ENCODE measurements at regions not wholly inside any gene's neighbourhood (a gene's known extent, or its start where the extent isn't known, plus 50 kb on each side); places are given as distances from the start of the nearest gene placed in this dataset.

- Histone ChIP-seq H2BK5ac (ENCODE audit: low read depth, low read length, poor library complexity, severe bottlenecking) (no peak overlapping the region), H2BK20ac (ENCODE audit: low read depth, low read length) (no peak overlapping the region), H3K56ac (ENCODE audit: extremely low read depth, insufficient read depth, low read length) (no peak overlapping the region), H2BK120ac (ENCODE audit: low read depth, low read length) (no peak overlapping the region), H3K14ac (replicated peaks; ENCODE audit: low read depth, low read length) (no peak overlapping the region), H3K23ac (ENCODE audit: low read depth, low read length) (no peak overlapping the region), H3K9me3 (ENCODE audit: control insufficient read depth, insufficient read depth, low read length) (peaks cover 12% of the 10 kb centered on the region), H3K27ac (ENCODE audit: insufficient read depth, low read length) (no peak overlapping the region), H2AK9ac (replicated peaks; ENCODE audit: low read depth, low read length, poor library complexity) (no peak overlapping the region), H4K5ac (ENCODE audit: low read depth, low read length) (no peak overlapping the region), H3K4me2 (ENCODE audit: low read depth, low read length) (no peak overlapping the region), H3K9me1 (ENCODE audit: insufficient read depth, low read length) (no peaks in the 10 kb centered on the region), H2BK15ac (ENCODE audit: low read depth, low read length) (no peak overlapping the region), H3K4me3 (ENCODE audit: insufficient read depth, low read depth, low read length) (no peak overlapping the region), H3K27me3 (ENCODE audit: control insufficient read depth, insufficient read depth, low read length) (no peaks in the 10 kb centered on the region), H2AK5ac (ENCODE audit: low read depth, low read length) (no peak overlapping the region), H4K8ac (ENCODE audit: low read depth in 2 of 2, low read length in 2 of 2) (no peak overlapping the region), H3K4ac (ENCODE audit: low read depth, low read length) (no peak overlapping the region), H3K36me3 (ENCODE audit: control insufficient read depth, insufficient read depth, low read length) (no peaks in the 10 kb centered on the region), H3K18ac (ENCODE audit: low read depth, low read length) (no peak overlapping the region), H2AFZ (replicated peaks; ENCODE audit: low read length, poor library complexity) (no peak overlapping the region), H3K9ac (ENCODE audit: low read depth, low read length) (no peak overlapping the region), H4K20me1 (ENCODE audit: insufficient read depth, low read length) (no peaks in the 10 kb centered on the region), H3K79me1 (ENCODE audit: low read depth in 1 of 2, low read length in 2 of 2) (no peaks in the 10 kb centered on the region), H3K4me1 (ENCODE audit: control insufficient read depth, insufficient read depth, low read length) (no peaks in the 10 kb centered on the region), H4K91ac (ENCODE audit: insufficient read depth, low read depth, low read length) (no peak overlapping the region)
- intact Hi-C loops (cut with micrococcal nuclease): no loop called here
- no peak for DNase-seq
- dilution Hi-C loops (cut with HindIII; ENCODE audit: low sequenced_read_pairs, unreplicated experiment): no loop called here
- POLR2A ChIA-PET (ENCODE audit: unreplicated experiment): no interaction called here
- CTCF ChIA-PET: no interaction called here
- TF ChIP-seq POLR2A (IDR thresholded peaks at IDR 0.05; ENCODE audit: low read depth, low read length): no peak
- TF ChIP-seq ELK1 (IDR thresholded peaks at IDR 0.05; ENCODE audit: borderline replicate concordance, low read depth, low read length): no peak
- TF ChIP-seq FOS (IDR thresholded peaks at IDR 0.05; ENCODE audit: low read depth, low read length): no peak
- no peak for TF ChIP-seq RFX5 (IDR thresholded peaks at IDR 0.05; ENCODE audit: low read depth, low read length)
- no peak for TF ChIP-seq USF2 (IDR thresholded peaks at IDR 0.05; ENCODE audit: low read depth, low read length)
- TF ChIP-seq RAD21 (IDR thresholded peaks at IDR 0.05; ENCODE audit: low read length): no peak
- TF ChIP-seq CHD1 (IDR thresholded peaks at IDR 0.05; ENCODE audit: low read depth, low read length): no peak
- TF ChIP-seq MXI1 (IDR thresholded peaks at IDR 0.05; ENCODE audit: borderline replicate concordance, low read depth, low read length): no peak
- TF ChIP-seq RCOR1 (IDR thresholded peaks at IDR 0.05; ENCODE audit: insufficient replicate concordance, low read length): no peak
- TF ChIP-seq SMC3 (IDR thresholded peaks at IDR 0.05; ENCODE audit: low read depth, low read length): no peak
- no peak for TF ChIP-seq CTCF (conservative IDR thresholded peaks at IDR 0.05; ENCODE audit: low read depth, low read length)
- TF ChIP-seq MAZ (IDR thresholded peaks at IDR 0.05; ENCODE audit: borderline replicate concordance, low read depth, low read length): no peak
- no peak for TF ChIP-seq NFE2L2 (IDR thresholded peaks at IDR 0.05; ENCODE audit: low read depth, low read length)
- TF ChIP-seq CEBPB (IDR thresholded peaks at IDR 0.05; ENCODE audit: low read depth, low read length): no peak
- BruUV-seq (replicated peaks): no TSS peak
- in situ Hi-C loops (cut with MboI; ENCODE audit: low sequenced_read_pairs): no loop called here
- WGBS, 2 experiments (ENCODE audit: extremely low coverage in 2 of 2, insufficient read length in 1 of 2): no CpG with 5 or more reads among the region's 14 CpGs
- no peak for ATAC-seq (ENCODE audit: low read depth)
Observed at GRCh38 chrX:856566-857290, 226.1 kb downstream of the SHOX start.
